DND-41 (cell line): ENCODE measurements at regions not wholly inside any gene's neighbourhood (a gene's known extent, or its start where the extent isn't known, plus 50 kb on each side); places are given as distances from the start of the nearest gene placed in this dataset.

Experiments used
- EZH2 ChIP-seq: IDR thresholded peaks from 3 replicates; pipeline ENCODE4 v1.6.1; 2012; ENCODE audit warnings: borderline replicate concordance, low read depth, mild to moderate bottlenecking, moderate library complexity, low read length, inconsistent platforms; ENCODE audit not compliant: severe bottlenecking
- TF ChIP-seq, protein P1 (sequence below): IDR thresholded peaks from 2 replicates; pipeline ENCODE4 v1.5.1; 2012; ENCODE audit warnings: borderline replicate concordance, low read length, moderate library complexity, mild to moderate bottlenecking; ENCODE audit not compliant: poor library complexity, severe bottlenecking; ENCODE audit errors: extremely low read depth

DNA sequence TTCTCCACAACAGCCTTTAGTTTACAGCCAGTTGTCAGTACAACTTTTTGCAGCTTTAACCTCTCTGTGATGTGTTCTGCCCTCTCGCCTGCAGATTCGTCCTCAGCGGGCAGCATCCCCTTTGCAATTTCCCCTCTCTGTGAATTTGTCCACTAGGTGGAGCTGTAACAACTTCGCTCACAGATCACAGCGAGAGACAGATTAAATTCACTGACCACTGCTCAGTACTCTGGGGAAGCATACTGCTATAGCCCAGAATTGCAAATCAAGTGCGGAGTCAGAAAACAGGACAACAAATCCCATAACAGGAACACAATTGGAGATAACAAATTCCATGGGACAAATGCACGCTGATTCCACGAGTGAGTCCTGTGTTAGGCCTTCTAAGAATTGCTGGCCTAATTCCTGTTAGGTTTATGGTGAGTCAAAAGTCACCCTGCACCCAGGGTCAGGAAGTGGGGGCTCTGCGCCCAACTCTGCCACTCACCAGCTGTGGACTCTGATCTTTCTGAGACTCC, 2124.9 kb downstream of the MAT2B start:
- TF ChIP-seq EZH2: no peak
- TF ChIP-seq, protein P1, sequence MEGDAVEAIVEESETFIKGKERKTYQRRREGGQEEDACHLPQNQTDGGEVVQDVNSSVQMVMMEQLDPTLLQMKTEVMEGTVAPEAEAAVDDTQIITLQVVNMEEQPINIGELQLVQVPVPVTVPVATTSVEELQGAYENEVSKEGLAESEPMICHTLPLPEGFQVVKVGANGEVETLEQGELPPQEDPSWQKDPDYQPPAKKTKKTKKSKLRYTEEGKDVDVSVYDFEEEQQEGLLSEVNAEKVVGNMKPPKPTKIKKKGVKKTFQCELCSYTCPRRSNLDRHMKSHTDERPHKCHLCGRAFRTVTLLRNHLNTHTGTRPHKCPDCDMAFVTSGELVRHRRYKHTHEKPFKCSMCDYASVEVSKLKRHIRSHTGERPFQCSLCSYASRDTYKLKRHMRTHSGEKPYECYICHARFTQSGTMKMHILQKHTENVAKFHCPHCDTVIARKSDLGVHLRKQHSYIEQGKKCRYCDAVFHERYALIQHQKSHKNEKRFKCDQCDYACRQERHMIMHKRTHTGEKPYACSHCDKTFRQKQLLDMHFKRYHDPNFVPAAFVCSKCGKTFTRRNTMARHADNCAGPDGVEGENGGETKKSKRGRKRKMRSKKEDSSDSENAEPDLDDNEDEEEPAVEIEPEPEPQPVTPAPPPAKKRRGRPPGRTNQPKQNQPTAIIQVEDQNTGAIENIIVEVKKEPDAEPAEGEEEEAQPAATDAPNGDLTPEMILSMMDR: peak; percentile 89
